ENCODE measurements at regions not wholly inside any gene's neighbourhood (a gene's known extent, or its start where the extent isn't known, plus 50 kb on each side); places are given as distances from the start of the nearest gene placed in this dataset.
A peak's percentile ranks its signal among the peaks of the same experiment; 100 is the strongest.

- intact Hi-C loops (cut with micrococcal nuclease; ENCODE audit: unreplicated experiment): loop anchor here (10.0 kb wide), 1 partner anchor 1272 kb away; the partner anchor contains the start of gene NECTIN3
- Mint-ChIP-seq H3K27ac (ENCODE audit: unreplicated experiment) (no peak overlapping the region), H3K36me3 (ENCODE audit: insufficient read depth, unreplicated experiment) (peaks cover 6% of the 10 kb centered on the region), H3K4me1 (ENCODE audit: low read depth, unreplicated experiment) (peaks cover 33% of the 10 kb centered on the region), H3K9me3 (ENCODE audit: low read depth, unreplicated experiment) (peaks cover 5% of the 10 kb centered on the region), H3K27me3 (ENCODE audit: unreplicated experiment) (no peaks in the 10 kb centered on the region), H3K4me3 (ENCODE audit: low read depth, unreplicated experiment) (no peak overlapping the region)
- no TSS peak for BruUV-seq (replicated peaks)
- peak; percentile 33 for TF ChIP-seq CTCF (IDR thresholded peaks at IDR 0.05; ENCODE audit: unreplicated experiment)
- no peak for DNase-seq
- CTCF ChIA-PET: no interaction called here
Observed at GRCh38 chr3:109803274-109803673, 465.9 kb upstream of the DPPA4 start.

DNA sequence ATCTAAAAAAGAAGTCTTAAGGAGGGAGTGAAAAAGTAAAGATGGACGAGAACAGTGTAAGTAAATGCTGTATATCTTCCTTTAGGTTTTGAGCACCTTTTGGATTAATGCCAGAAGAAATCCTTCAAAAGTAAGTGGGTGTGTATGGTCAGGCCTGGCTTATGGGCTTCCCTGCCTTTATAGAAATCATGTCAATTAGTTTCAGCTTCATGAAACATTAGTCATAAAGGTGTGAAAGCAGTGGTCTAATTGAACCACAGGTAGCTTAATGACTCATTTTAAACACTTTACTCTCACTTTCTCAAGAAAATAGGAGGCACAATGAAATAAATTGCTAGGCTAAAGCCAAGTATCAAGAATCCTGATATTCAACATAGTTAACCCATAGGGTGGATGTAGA is 467.4 kb upstream of the DPPA4 start:
- peaks cover 6% of the 10 kb centered on the region for H3K36me3 Mint-ChIP-seq (ENCODE audit: insufficient read depth, unreplicated experiment)
- CTCF ChIA-PET: interaction anchor here (0.6 to 0.9 kb wide), 2 partner anchors 21 to 1788 kb away, joined by 3 to 4 read pairs; no protein-coding TSS in a partner anchor
- peak; percentile 4 for DNase-seq
- peak overlapping the region; percentile 81 for H3K27ac Mint-ChIP-seq (ENCODE audit: unreplicated experiment)
- H3K9me3 Mint-ChIP-seq (ENCODE audit: low read depth, unreplicated experiment): peaks cover 5% of the 10 kb centered on the region
- intact Hi-C loops (cut with micrococcal nuclease; ENCODE audit: unreplicated experiment): loop anchor here (5.0 to 10.0 kb wide), 3 partner anchors 272 to 1270 kb away; partner anchors contain the start of gene NECTIN3
- H3K4me1 Mint-ChIP-seq (ENCODE audit: low read depth, unreplicated experiment): peaks cover 33% of the 10 kb centered on the region
- BruUV-seq (replicated peaks): no TSS peak
- H3K27me3 Mint-ChIP-seq (ENCODE audit: unreplicated experiment): no peaks in the 10 kb centered on the region
- TF ChIP-seq CTCF (IDR thresholded peaks at IDR 0.05; ENCODE audit: unreplicated experiment): no peak
- no peak overlapping the region for H3K4me3 Mint-ChIP-seq (ENCODE audit: low read depth, unreplicated experiment)

GRCh38 chr3:109806929-109807328 is 469.6 kb upstream of the DPPA4 start:
- no TSS peak for BruUV-seq (replicated peaks)
- intact Hi-C loops (cut with micrococcal nuclease; ENCODE audit: unreplicated experiment): loop anchor here (2.0 to 10.0 kb wide), 4 partner anchors 120 to 1268 kb away; partner anchors contain the start of gene NECTIN3
- Mint-ChIP-seq H3K4me1 (ENCODE audit: low read depth, unreplicated experiment) (peaks cover 33% of the 10 kb centered on the region), H3K36me3 (ENCODE audit: insufficient read depth, unreplicated experiment) (peaks cover 6% of the 10 kb centered on the region), H3K27me3 (ENCODE audit: unreplicated experiment) (no peaks in the 10 kb centered on the region), H3K4me3 (ENCODE audit: low read depth, unreplicated experiment) (no peak overlapping the region), H3K9me3 (ENCODE audit: low read depth, unreplicated experiment) (peaks cover 3% of the 10 kb centered on the region), H3K27ac (ENCODE audit: unreplicated experiment) (peak overlapping the region; percentile 94)
- DNase-seq: peak; percentile 48
- no peak for TF ChIP-seq CTCF (IDR thresholded peaks at IDR 0.05; ENCODE audit: unreplicated experiment)
- CTCF ChIA-PET: interaction anchor here (1.0 kb wide), 1 partner anchor 52 kb away, joined by 3 read pairs; no protein-coding TSS in a partner anchor

DNA sequence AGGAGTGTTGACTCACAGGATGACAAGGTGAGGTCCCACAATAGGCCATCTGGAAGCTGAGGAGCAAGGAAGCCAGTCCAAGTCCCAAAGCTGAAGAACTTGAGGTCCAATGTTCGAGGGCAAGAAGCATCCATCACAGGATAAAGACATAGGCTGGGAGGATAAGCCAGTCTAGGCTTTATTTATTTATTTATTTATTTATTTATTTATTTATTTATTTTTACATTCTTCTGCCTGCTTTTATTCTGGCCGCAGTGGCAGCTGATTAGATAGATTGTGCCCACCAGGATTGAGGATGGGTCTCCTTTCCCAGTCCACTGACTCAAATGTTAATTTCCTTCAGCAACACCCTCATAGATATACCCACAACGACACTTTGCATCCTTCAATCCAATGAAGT is 472.2 kb upstream of the DPPA4 start:
- H3K27me3 Mint-ChIP-seq (ENCODE audit: unreplicated experiment): no peaks in the 10 kb centered on the region
- TF ChIP-seq CTCF (IDR thresholded peaks at IDR 0.05; ENCODE audit: unreplicated experiment): no peak
- no TSS peak for BruUV-seq (replicated peaks)
- peaks cover 12% of the 10 kb centered on the region for H3K9me3 Mint-ChIP-seq (ENCODE audit: low read depth, unreplicated experiment)
- H3K36me3 Mint-ChIP-seq (ENCODE audit: insufficient read depth, unreplicated experiment): peaks cover 6% of the 10 kb centered on the region
- intact Hi-C loops (cut with micrococcal nuclease; ENCODE audit: unreplicated experiment): loop anchor here (5.0 to 10.0 kb wide), 3 partner anchors 277 to 1265 kb away; partner anchors contain the start of gene NECTIN3
- no peak overlapping the region for H3K4me3 Mint-ChIP-seq (ENCODE audit: low read depth, unreplicated experiment)
- no peak overlapping the region for H3K27ac Mint-ChIP-seq (ENCODE audit: unreplicated experiment)
- DNase-seq: no peak
- CTCF ChIA-PET: no interaction called here
- H3K4me1 Mint-ChIP-seq (ENCODE audit: low read depth, unreplicated experiment): peaks cover 37% of the 10 kb centered on the region

All from Calu3 (cell line).